ENCODE measurements at regions not wholly inside any gene's neighbourhood (a gene's known extent, or its start where the extent isn't known, plus 50 kb on each side); places are given as distances from the start of the nearest gene placed in this dataset.
A peak's percentile ranks its signal among the peaks of the same experiment; 100 is the strongest.

DNA sequence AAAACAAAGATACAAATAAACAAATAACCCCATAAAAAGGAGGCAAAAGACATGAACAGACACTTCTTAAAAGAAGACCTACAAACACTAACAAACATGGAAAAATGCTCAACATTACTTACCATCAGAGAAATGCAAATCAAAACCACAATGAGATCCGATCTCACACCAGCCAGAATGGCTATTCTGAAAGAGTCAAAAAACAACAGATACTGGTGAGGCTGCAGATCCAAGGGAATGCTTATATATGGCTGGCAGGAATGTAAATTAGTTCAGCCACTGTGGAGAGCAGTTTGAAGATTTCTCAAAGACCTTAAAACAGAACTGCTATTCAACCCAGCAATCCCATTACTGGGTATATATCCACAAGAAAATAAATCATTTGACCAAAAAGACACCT lies 80.4 kb upstream of the NRP1 start:
- H3K9me3 ChIP-seq = no peaks in the 10 kb centered on the region
- H3K27ac ChIP-seq = no peak overlapping the region
- H3K27me3 ChIP-seq (ENCODE audit: insufficient read depth in 3 of 3, low read length in 2 of 3) = no peaks in the 10 kb centered on the region
- DNase-seq (no peak), ATAC-seq (no peak)
- intact Hi-C loops (cut with DNase I) = no loop called here
- TF ChIP-seq, protein P1, sequence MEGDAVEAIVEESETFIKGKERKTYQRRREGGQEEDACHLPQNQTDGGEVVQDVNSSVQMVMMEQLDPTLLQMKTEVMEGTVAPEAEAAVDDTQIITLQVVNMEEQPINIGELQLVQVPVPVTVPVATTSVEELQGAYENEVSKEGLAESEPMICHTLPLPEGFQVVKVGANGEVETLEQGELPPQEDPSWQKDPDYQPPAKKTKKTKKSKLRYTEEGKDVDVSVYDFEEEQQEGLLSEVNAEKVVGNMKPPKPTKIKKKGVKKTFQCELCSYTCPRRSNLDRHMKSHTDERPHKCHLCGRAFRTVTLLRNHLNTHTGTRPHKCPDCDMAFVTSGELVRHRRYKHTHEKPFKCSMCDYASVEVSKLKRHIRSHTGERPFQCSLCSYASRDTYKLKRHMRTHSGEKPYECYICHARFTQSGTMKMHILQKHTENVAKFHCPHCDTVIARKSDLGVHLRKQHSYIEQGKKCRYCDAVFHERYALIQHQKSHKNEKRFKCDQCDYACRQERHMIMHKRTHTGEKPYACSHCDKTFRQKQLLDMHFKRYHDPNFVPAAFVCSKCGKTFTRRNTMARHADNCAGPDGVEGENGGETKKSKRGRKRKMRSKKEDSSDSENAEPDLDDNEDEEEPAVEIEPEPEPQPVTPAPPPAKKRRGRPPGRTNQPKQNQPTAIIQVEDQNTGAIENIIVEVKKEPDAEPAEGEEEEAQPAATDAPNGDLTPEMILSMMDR (IDR thresholded peaks at IDR 0.05) = no peak
- H3K4me1 ChIP-seq = no peaks in the 10 kb centered on the region
- H3K4me3 ChIP-seq = no peak overlapping the region
- WGBS, 3 donors = 94 to 100% (median 100%) methylated on average over 1 of the region's 1 CpG
- no peaks in the 10 kb centered on the region for H3K36me3 ChIP-seq (ENCODE audit: insufficient read depth in 1 of 2, low read depth in 1 of 2)

DNA sequence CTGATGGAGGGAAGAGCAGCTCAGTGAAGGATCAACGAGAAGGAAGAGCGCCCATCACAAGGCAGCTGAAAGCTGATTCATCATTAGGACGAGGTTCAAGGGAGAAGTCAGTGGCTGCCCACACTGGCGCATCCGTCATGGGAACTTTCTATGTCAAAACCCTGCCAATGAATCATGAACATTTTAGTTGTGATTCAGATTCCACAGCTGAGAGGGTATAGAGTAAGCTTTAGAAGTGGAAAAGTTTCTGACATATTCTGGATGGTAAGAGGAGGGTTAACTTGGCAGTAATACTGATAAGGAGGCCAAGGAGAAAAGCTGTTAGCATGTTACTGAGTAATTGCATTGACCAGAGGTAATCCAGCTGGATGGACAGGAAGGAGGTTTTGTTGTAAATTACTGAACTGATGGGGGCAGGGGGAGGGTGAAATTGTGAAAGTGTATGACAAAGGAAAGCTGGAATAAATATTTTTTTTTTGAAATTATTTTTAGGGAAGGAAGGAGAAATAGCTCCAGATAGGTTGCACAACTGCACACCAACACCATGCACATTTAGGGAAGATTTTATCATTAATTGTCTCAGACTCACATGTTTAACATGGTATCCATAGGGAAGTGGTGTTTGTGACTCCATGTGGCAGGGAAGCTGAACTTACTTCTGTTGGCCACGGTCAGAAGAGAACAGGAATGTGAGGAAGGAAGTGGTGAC lies 78.3 kb upstream of the NRP1 start:
- DNase-seq (peak; percentile 48 to 56), ATAC-seq (peak; percentile 36 to 87 (median 60))
- intact Hi-C loops (cut with DNase I) = no loop called here
- Histone ChIP-seq H3K27me3 (ENCODE audit: insufficient read depth in 3 of 3, low read length in 2 of 3) (peaks cover 0 to 1% (median 0%) of the 10 kb centered on the region in 3 donors), H3K36me3 (ENCODE audit: insufficient read depth in 1 of 2, low read depth in 1 of 2) (no peaks in the 10 kb centered on the region), H3K4me1 (no peaks in the 10 kb centered on the region), H3K27ac (peak overlapping the region; percentile 16), H3K9me3 (no peaks in the 10 kb centered on the region), H3K4me3 (no peak overlapping the region)
- WGBS, 3 donors = 44 to 53% (median 45%) methylated on average over 6 of the region's 6 CpGs
- TF ChIP-seq, protein P1 (IDR thresholded peaks at IDR 0.05) = no peak

DNA sequence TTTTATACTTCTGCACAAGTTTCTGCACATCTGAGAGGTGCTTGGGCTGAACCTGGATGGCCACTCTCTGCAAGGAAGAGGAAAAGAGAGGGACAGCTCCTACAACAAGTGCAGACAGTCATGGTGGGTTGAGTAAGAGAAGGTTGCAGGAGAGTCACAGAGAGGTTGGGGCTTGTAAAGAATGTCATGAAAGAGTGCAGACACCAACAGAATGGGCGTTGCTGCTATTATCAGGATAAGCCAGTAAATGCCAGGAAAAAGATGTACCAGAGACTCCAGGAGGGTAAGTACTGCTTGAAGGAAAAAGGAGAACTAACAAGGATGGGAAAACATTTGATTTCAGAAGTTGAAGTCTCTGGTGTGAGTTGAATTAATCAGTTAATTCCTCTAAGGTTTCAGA lies 77.8 kb upstream of the NRP1 start:
- Histone ChIP-seq H3K4me3 (no peak overlapping the region), H3K27ac (peak overlapping the region; percentile 16), H3K27me3 (ENCODE audit: insufficient read depth in 3 of 3, low read length in 2 of 3) (peaks cover 0 to 2% (median 0%) of the 10 kb centered on the region in 3 donors), H3K9me3 (no peaks in the 10 kb centered on the region), H3K36me3 (ENCODE audit: insufficient read depth in 1 of 2, low read depth in 1 of 2) (no peaks in the 10 kb centered on the region), H3K4me1 (no peaks in the 10 kb centered on the region)
- TF ChIP-seq, protein P1 (IDR thresholded peaks at IDR 0.05) = no peak
- DNase-seq (no peak), ATAC-seq (no peak)
- intact Hi-C loops (cut with DNase I) = no loop called here
- 52 to 72% (median 55%) methylated on average over 1 of the region's 1 CpG for WGBS, 3 donors

DNA sequence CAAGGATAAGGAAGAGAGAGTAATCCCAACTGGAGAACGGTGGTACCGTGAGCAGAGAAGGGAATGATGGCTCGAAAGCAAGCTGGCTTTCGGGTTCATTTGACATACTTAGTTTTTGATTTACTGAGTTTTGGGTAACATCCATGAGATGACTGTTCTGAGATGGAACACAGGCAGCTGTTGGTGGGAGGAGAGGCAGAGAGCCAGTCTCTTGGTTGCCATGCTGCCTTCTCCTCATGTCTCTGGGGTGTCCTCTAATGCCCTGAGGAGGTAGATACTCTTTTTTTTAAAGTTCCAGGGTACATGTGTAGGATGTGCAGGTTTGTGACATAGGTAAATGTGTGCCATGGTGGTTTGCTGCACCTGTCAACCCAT lies 76.4 kb upstream of the NRP1 start:
- TF ChIP-seq, protein P1 (IDR thresholded peaks at IDR 0.05) = no peak
- H3K27ac ChIP-seq = no peak overlapping the region
- no peaks in the 10 kb centered on the region for H3K4me1 ChIP-seq
- WGBS, 3 donors = 24 to 50% (median 31%) methylated on average over 4 of the region's 4 CpGs
- DNase-seq (no peak), ATAC-seq (no peak)
- no peaks in the 10 kb centered on the region for H3K36me3 ChIP-seq (ENCODE audit: insufficient read depth in 1 of 2, low read depth in 1 of 2)
- H3K27me3 ChIP-seq (ENCODE audit: insufficient read depth in 3 of 3, low read length in 2 of 3) = peaks cover 0 to 2% (median 0%) of the 10 kb centered on the region in 3 donors
- H3K4me3 ChIP-seq = no peak overlapping the region
- intact Hi-C loops (cut with DNase I) = no loop called here
- no peaks in the 10 kb centered on the region for H3K9me3 ChIP-seq

Measured in psoas muscle (tissue), 7 donors.